ENCODE measurements at regions not wholly inside any gene's neighbourhood (a gene's known extent, or its start where the extent isn't known, plus 50 kb on each side); places are given as distances from the start of the nearest gene placed in this dataset.

DNA sequence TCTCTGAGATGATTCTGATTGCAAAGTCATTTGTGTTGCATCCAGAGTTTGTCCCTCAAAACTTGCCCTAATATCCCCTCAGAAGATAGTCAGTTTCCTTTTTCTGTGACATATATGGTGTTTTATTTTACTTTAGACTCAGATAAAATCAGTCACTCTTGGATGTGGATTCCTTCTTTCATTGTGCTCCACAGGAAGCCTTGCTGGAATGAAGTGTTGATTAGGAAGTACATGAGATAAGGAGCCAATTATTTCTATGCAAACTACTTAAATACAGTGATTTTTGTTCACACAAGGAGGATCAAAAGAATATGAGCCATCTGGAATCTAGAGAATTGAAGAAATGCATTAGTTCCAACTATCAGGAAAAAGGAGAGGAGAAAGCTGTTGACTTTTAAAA, 107.6 kb upstream of the RXFP2 start:
- CTCF ChIA-PET, result no interaction called here
- POLR2A ChIA-PET (ENCODE audit: low non-redundant PET), result no interaction called here
- H3K27ac ChIP-seq, result no peak overlapping the region

DNA sequence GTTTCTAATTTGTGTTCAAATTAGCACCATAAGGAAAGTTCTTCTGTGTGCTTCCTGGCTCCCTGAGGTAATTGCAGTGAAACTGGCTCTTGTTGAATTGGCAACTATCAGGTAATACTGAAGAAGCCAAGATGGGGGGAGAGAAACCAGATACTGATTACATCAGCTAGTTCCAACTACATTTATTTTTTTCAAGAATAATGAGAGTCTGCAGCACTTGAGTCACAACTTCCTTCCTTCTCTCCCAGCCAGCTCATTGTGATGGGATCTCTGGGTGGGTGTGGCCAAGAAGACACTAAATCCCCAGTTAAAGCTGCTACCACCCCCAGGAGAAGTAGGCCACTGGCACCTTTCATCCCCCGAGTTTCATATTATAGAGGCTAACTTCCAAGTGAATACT, 100.7 kb upstream of the RXFP2 start:
- no peak for TF ChIP-seq CTCF (conservative IDR thresholded peaks at IDR 0.05; ENCODE audit: low read depth)
- peak; percentile 47 for DNase-seq (ENCODE audit: low spot score)
- POLR2A ChIA-PET (ENCODE audit: low non-redundant PET), result no interaction called here
- no peak overlapping the region for H3K27ac ChIP-seq
- CTCF ChIA-PET, result no interaction called here

More for the DNA sequence above, 107.6 kb upstream of the RXFP2 start:
- DNase-seq (ENCODE audit: low spot score), result no peak
- no peak for TF ChIP-seq CTCF (conservative IDR thresholded peaks at IDR 0.05; ENCODE audit: low read depth)

GRCh38 chr13:31639443-31640163, 99.7 kb upstream of the RXFP2 start:
- ChIA-PET CTCF (no interaction called here), POLR2A (ENCODE audit: low non-redundant PET) (no interaction called here)
- DNase-seq (ENCODE audit: low spot score), result no peak
- H3K27ac ChIP-seq, result no peak overlapping the region
- TF ChIP-seq CTCF (conservative IDR thresholded peaks at IDR 0.05; ENCODE audit: low read depth), result no peak

GRCh38 chr13:31649766-31650165, 89.6 kb upstream of the RXFP2 start:
- no peak overlapping the region for H3K27ac ChIP-seq
- DNase-seq (ENCODE audit: low spot score), result no peak
- CTCF ChIA-PET, result no interaction called here
- POLR2A ChIA-PET (ENCODE audit: low non-redundant PET), result no interaction called here
- TF ChIP-seq CTCF (conservative IDR thresholded peaks at IDR 0.05; ENCODE audit: low read depth), result no peak

- DNase-seq (ENCODE audit: low spot score), result no peak
- H3K27ac ChIP-seq, result no peak overlapping the region
- POLR2A ChIA-PET (ENCODE audit: low non-redundant PET), result no interaction called here
- CTCF ChIA-PET, result no interaction called here
- TF ChIP-seq CTCF (conservative IDR thresholded peaks at IDR 0.05; ENCODE audit: low read depth), result no peak
These were observed 85.6 kb upstream of the RXFP2 start for GRCh38 chr13:31653730-31654129.

DNA sequence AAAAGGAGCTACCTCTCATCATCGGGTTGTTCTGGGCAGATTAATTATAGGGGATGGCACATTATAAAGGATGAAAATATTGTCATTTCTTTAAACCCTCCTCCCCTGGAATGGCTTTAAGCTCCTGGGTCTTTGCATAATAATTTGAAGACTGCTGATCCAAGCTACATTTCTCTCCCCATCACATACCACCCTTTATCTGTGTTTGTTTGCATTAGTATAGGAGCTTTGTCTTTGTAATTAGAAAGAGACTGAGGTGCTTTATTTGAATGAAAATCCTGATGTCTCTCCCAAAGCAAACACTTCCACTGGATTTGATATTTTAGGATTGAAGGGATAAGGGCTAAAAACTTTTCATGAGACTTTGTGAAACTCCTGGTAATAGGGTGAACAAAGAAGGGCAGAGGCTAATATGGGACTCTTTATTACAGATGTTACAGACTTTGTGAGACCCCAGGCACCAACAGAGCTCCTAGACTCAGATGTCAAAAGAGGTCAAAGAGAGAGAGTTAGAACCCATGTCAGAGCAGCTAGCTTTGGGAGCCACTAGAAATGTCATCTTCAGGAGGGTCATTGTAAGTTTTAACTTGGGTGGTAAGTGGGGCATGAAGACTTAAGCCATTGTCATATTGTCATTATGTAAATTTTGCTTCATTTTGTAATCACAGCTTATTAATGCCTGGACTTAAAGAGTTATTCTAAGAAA, 75.3 kb upstream of the RXFP2 start:
- DNase-seq (ENCODE audit: low spot score), result no peak
- H3K27ac ChIP-seq, result no peak overlapping the region
- ChIA-PET POLR2A (ENCODE audit: low non-redundant PET) (no interaction called here), CTCF (interaction anchor here (0.6 kb wide), 1 partner anchor 645 kb away, joined by 4 read pairs; no protein-coding TSS in a partner anchor)
- no peak for TF ChIP-seq CTCF (conservative IDR thresholded peaks at IDR 0.05; ENCODE audit: low read depth)

Data from RWPE1 (cell line).